HG03139 (cell line): ENCODE measurements at regions not wholly inside any gene's neighbourhood (a gene's known extent, or its start where the extent isn't known, plus 50 kb on each side); places are given as distances from the start of the nearest gene placed in this dataset.

ENCODE experiments used
- ATAC-seq: cut with Tn5 transposase; IDR thresholded peaks from one replicate; pipeline ENCODE4 v1.9.1; 2021; ENCODE audit not compliant: unreplicated experiment

DNA sequence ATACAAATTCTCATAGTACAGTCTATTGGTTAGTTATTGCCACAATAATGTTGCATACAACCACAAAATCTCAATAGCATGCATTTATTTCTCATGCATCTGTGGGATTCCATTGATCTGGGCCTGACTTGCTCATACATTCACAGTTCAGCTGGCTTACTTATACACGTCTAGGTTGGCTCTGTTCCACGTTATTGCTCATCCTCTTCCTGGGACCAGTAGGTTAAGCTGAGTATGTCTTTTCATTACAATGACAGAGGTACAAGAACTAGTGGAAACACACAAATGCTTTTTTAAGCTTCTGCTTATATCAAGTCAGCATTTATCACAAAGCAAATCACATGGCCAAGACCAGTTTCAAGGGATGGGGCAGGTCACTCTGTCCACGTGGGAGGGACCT lies 485.3 kb upstream of the BTBD3 start:
- ATAC-seq: no peak

DNA sequence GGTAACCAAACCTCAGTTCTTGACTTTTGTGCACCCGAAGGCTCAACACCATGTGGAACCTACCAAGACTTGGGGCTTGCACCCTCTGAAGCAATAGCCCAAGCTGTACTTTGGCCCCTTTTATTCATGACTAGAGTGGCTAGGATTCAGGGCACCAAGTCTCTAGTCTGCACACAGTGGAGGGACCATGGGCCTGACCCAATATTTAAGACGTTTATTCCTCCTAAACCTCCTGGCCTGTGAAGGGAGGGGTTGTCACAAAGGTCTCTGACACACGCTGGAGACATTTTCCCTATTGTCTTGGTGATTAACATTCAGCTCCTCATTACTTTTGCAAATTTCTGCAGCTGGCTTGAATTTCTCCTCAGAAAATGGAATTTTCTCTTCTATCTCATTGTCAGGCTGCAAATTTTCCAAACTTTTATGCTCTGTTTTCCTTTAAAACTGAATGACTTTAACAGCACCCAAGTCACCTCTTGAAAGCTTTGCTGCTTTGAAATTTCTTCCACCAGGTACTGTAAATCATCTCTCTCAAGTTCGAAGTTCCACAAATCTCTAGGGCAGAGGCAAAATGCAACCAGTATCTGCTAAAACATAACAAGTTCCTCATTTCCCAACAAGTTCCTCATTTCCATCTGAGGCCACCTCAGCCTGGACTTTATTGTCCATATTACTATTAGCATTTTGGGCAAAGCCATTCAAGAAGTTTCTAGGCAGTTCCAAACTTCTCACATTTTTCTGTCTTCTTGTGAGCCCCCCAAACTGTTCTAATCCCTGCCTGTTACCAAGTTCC lies 481.4 kb upstream of the BTBD3 start:
- ATAC-seq: no peak

DNA sequence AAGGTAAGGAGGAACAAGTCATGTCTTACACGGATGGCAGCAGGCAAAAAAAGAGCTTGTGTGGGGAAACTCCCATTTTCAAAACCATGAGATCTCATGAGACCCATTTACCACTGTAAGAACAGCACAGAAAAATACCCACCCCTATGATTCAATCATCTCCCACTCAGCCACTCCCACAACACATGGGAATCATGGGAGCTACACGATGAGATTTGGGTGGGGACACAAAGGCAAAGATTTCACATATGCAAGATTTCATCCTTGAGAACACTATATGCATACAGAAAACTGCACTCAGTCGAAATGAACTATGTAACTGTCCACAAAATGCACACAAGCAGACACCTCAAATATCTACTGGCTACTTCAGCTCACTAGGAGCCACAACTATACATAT lies 480.6 kb upstream of the BTBD3 start:
- no peak for ATAC-seq

DNA sequence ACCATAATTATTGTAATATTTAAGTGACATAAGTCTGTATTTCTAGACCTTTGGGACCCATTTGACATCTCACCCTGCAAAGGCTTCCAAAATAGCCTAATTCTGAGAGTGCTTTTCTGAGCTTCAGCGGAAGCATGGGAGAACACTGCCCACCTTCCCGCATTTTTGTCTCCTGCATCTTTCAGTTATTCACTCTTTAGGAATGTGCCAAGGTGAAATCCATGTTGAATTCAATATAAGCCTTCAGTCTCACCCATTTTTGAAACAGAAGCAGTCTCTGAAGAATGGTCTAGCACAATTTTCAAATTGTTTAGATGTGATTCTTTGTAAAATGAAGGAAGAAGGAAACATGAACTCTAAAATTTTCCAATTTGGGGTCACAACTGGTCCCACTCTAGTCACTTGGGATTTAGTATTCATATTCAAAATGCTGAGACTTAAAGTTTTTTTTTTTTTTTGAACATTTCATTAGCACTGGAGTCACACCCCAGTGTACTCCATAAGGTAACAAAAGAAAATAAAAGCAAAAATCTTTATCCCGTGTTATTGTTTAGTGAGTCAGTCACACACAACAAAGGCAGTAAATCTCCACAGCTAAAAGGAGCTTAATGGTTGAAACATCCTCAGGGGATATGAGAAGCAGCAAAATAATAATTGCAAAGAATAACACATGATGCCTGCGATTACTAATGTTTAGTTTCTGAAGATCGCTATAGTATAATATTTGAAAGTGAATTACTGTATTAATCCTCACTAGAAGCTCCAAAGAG lies 479.9 kb upstream of the BTBD3 start:
- ATAC-seq: no peak

DNA sequence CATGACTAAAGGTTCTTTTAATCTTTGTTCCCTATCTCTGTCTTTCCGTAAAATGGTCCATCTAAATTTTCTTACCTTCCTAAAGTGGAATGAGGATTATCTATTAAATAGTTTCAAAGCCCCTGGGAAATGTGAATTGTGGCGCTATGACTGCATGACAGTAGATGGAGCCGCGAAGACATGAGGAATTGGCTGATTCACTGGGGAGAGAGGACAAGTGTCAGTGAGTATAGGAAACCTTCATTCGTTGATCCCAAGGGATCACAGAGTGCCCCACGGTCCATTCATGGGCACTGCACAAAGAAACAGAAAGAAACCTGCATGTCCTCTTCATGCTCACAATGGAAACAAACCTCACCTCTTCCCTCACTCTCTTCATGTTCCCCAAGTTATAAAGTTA lies 479.3 kb upstream of the BTBD3 start:
- ATAC-seq: no peak

DNA sequence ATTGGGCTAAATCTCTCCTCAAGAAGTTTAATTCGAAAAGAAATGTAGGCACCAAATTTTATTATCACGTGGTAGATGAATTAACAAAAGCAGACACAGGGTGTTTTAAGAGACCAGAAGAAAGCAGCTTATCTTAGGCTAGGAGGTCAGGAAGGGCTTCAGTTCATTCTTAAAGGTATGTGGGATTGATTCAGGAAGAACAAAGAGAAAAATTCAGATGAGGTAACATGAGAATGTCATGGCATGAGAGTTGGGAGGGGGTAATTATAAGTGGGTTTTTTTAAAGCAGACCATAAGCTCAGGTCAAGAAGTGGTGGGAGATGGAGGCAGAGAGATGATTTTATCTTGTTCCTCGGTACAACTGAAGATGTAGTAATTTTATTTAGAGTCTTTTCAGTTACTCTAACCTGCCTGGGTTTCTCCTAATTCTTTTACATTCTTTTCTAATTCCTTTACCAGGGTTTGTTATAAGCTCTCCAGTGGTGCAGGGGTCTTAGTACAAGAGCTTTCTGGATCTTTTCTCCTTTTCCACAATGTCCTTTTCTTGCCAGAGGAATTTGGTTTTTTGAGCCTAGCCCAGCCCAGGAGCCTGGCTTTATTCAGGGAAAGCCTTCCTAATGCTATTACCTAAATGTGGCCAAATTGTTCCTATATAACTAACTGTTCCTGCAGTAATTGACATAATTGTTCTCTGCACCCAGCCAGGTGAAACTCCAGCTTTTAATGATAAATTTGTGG lies 474.1 kb upstream of the BTBD3 start:
- ATAC-seq: no peak

DNA sequence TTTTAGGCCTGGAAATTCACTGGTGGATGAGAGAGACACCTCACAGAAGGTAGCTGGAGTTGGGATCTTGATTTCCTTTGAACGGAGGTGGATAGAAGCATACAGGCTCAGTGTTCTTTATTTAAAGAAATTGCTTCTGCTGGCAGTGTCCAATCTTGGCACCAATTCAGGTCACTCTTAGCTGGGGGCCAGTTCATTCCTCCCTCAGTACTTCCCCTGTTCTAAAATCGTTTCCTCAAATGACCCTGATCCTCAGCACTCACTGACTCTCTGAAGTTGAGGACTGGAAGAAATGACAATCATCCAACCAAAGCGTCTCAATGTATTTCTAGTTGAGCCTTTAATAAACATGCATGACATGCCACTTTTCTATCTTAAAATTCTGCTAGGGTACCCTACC lies 472.5 kb upstream of the BTBD3 start:
- no peak for ATAC-seq

DNA sequence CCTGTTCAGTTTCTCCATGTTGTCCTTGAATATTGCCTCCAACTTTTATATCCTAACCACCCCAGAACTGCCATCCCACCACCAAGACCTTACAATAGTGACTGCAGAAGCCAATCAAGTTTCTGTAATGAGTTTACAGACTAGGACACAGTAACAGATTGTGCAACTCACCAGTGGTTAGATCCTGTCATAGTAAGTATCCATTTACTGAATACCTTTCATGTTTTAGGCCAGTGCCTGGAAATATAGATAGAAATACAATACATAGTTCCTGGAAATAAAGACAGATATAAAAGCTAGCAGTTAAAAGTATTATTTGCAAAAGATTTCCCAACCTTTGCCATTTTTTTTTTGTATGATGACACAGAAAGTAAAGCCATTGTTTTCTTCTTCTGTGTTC lies 471.8 kb upstream of the BTBD3 start:
- no peak for ATAC-seq

DNA sequence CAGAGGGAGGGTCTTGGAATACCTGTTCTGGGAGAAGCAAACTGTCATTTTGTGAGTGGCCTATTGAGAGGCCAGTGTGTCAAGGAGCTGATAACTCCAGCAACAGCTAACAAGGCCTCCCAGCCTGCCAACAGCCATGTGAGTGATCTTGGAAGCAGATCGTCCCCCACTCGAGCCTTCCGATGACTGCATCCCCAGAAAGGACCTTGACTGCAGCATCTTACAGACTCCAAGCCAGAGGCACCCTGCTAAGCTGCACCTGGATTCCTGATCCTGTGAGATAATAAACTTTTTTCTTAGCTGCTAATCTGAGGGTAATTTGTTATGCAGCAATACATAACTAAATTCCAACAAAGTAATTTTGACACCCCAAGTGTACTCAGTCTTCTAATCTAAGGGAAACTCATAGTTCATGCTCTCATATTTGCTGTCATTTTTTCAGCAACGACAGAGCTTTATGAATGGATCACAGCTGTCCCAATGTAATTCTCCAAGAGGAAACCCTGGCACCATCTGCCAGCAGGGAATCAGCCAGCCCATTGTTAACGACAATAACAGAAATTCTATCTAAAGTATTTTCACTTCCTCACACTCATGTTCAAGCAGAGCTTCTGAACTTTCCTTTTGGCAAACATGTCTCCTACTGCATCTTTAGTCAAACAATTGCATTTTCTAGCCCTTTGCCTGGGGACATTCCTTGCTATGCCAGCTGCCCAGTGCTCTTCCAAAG lies 470.2 kb upstream of the BTBD3 start:
- ATAC-seq: no peak

DNA sequence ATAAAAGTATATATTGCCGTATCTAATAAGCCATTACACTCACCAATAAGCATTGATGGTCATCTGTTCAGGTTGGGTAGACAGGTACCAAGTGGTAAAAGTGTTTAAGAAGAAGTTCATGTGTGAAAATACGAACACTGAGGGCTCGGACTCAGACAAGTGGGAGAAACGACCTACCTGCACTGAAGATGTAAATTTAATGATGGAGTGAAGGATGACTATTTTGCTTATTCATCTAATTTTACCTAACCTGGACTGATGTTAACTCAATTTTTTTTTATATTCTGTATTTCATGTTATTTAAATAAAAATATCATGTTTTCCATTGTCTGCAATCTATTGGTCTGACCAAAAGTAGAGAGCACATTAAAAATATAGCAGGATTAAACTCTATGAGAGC lies 469.1 kb upstream of the BTBD3 start:
- ATAC-seq: no peak

DNA sequence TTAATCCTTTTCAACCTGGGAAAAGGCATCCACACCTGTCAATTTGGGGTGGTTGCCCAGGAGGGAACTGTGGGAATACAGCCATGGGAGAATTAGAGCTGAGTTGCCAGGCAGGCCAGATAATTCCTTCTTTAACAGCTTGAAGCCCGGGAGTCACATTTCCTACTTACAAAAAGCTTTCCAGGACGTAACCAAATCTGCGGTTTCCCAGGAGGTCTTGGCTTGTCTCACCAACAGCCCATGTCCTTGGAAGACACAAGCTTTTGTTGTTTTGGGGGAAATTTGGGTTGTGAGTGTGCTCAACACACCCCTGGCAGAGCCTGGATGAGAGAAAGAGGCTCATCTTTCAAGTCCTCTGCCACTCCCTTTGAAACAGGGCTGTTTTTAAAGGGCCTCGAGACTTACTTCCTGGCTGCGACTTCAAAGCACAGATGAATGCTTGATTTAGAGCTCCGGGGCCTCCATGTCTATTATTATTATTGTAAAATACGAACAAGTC lies 465.9 kb upstream of the BTBD3 start:
- no peak for ATAC-seq

DNA sequence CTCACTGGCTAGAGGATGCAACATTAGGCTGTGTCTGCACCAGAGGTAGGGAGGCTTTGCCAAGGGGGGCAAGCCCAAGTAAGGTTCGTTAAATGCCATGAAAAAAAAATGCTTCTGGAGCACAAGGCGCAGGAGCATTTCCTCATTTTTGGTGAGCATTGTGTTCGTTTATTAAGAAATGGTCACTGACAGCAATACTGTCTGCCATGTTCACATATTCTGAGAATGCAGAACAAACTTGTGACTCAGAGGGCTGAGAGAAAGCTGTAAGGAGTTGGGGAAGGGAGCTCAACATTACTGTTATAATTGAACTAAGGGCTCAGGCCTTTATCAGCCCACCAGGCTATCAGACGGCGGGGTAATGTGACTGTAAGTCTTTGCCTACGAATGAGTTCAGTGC lies 465.4 kb upstream of the BTBD3 start:
- ATAC-seq: no peak

DNA sequence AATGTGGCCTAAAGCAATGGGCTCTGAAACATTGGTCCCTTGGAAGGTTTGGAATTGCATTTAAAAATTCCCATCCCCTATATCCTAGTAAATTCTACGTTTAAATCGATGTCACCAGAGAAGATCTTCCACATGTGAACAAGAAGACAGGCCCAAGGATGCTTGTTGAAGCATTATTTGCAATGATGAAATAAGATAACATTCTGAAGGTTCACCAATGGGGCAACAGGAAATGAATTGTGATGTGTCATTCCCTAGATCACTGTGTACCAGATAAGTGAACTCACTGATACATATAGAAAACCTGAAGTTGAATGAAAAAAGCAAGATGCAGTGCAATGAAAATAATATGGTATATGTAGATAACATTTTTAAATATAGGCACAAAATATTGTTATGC lies 464.3 kb upstream of the BTBD3 start:
- ATAC-seq: no peak

DNA sequence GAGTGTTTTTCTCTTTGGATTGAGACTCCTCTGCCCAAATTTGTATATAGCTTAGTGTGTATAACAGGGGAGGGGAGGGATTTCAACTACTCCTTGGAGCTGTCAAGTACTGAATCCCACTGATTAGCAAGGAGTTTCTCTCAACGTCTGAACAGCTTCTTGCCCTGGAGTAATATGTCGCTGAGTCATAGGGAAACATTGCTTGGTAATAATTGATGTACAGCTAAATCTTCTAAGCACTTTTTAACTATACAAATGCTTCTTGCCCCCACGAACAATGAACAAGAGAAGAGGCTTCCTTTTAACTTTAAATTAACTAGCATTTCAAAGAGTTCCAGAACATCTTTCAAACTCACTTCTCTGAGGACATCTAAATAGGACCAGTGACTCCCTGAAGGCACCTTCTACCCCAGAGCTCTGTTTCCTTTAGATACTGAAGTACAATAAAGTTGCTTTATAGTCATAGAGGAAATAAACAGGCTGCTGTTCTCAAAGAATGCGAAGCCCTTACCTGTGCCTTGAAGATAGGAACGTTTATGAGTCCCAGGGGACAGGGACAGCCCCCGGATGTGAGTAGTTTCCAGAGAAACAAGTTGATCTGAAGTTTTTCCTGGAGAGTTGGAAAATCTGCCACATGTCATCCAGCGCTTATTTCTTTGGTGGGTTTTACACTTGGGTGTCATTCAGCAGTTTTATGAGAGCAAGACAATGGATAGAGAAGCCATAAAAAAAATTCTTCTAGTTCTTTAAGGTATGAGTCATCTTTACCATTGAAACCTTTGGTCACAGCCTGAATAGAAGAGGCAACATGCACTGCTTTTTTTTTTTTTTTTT lies 462.5 kb upstream of the BTBD3 start:
- no peak for ATAC-seq

DNA sequence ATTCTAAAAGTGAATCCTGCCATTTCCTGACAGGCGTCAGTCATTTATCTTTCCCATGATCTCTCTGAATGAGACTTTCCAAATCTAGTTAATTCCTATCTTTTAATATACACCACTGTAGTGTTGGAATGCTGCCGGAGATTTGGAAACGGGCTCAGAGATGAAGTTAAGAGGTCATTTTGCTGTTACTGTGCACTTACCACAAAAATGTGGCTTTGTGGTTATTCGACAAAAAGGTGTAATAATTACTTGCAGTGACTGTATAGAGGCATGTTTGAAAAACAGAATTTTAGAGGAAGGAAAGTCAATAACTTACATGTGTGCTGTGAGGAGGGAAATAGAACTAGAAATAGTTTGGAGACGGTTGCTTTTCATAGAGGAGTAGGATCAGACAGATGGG lies 460.2 kb upstream of the BTBD3 start:
- no peak for ATAC-seq

DNA sequence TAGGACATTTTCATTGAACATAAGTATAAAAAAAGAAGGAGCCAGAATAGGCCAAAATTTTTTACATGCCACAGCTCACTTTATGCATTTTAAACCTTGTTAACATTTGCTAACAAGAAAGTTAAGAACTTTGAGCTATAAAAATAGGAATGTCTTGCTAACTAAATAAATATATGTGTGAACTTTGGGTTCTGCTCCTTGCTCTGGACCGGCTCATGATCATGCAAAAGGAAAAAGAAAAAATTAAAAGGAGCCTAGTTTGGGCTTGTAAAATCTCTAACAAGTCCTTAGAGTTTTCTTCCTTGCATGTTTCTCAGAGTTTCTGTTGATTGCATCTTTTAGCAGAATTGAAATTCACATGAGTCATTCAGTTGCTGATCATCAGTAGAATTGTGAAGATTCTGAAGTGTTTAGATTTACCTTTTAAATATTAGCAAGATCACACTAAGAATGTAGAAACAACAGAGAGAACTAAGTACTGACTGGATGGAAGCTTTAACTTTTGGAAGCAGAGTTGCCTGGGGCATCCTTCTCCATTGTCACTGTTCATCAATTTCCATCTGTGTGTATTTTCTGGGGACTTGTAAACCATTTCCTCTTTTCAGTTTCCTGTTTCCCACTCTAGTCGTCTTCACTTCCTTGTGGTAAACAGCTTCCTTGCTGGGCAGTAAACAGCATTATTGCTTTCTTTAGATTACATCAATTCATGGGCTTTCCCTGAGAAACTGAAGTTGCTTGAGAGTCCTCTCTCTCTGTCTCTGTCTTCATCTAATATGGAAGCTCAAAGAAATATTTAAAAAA lies 458.4 kb upstream of the BTBD3 start:
- ATAC-seq: no peak

DNA sequence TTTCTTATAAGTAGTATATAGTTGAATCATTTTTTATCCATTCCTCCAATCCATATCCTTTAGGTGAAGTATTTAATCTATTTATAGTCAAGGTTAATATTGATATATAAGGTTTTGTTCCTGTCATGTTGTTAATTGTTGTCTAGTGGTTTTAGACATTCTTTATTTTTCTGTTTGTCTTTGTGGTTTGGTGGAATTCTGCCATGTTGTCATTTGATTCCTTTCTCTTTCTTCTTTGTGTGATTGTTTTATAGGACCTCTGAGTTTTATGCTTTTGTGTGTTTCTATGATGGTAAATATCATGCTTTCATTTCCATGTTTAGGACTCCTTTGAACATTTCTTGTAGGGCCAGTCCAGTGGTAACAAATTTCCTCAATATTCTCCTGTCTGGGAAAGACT lies 450.3 kb upstream of the BTBD3 start:
- ATAC-seq: no peak

DNA sequence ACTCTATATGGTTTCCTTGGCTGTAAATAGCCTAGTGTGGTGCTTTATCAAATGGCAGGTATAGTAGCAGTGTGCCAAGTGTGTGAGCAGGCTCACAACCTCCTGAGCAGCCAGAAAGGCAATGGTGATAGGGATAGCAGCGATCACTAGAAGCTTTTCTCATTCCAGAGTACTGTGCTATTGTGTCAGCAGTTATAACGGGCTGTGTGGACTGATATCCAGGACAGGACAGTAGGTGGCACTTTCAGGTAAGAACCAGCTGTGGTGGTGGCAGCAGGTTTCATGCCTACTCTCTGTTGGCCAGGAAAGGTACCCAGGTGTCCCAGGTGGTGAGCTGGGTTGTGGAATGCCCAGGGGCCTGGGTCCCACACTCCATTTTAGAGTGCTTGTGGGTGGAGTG lies 448.8 kb upstream of the BTBD3 start:
- ATAC-seq: no peak

DNA sequence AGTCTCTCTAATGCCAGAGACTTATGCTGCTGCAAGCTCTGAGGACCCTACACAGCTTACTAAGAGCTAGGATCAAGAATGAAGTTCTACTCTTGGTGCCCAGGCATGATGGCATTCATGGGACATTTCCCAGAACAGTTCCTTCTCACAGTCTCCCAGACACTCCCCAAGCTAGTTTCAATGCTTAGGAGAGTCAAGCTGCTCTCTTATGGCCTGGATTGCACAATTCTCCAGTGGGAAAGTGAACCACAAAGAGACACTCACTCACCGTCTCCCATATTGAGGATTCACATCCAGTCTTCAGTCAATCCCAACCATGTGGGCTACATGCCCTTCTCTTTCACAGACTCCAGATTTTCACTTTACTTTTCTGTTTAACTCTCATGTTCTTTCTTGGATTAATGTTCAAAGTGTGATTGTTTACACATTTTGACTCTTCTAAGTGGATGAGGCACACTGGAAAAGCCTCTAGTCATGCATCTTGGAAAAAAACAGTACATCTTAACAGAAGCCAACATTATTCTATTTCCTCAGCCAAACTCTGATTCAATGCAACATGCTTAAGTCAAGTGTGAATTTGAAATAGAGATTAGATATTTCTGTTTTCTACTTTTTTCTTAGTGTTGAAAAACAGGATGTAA lies 447.8 kb upstream of the BTBD3 start:
- ATAC-seq: no peak
